ENCODE measurements at regions not wholly inside any gene's neighbourhood (a gene's known extent, or its start where the extent isn't known, plus 50 kb on each side); places are given as distances from the start of the nearest gene placed in this dataset.
"Not testable (repeated sequence)": the region's sequence is repeated elsewhere in the genome, so short reads cannot be mapped to it uniquely, and the experiment has no call there.

DNA sequence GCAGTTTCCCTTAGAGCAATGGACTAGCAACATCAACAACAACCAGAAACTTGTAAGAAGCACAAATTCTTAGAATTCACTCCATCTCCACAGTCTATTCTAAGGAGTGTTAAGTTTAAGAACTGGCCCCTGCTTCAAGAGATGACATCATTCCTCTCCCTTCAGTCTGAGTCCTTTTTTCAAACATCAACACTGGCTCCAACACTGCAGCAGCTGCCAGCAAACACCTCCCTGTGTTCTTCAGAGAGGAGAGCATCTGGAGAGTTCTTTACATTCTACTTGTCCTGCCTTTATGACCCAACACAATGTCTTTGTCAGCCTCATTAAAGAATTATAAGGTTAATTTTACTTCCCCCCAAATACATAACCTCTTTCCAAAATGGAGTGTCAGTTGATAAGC lies 122.3 kb downstream of the HNMT start:
- intact Hi-C loops (cut with DNase I), result no loop called here
- no peaks in the 10 kb centered on the region for H3K27me3 ChIP-seq (ENCODE audit: control insufficient read depth, insufficient read depth)
- H3K4me1 ChIP-seq (ENCODE audit: control insufficient read depth, insufficient read depth, low read length), result no peaks in the 10 kb centered on the region
- peak; percentile 63 to 86 for ATAC-seq
- DNase-seq, result peak in 2 of 3 donors; percentile 39 to 79
- H3K27ac ChIP-seq (ENCODE audit: low read length), result no peak overlapping the region
- no peaks in the 10 kb centered on the region for H3K9me3 ChIP-seq (ENCODE audit: control insufficient read depth, low read length)
- no peak overlapping the region for H3K4me3 ChIP-seq (ENCODE audit: low read length)

DNA sequence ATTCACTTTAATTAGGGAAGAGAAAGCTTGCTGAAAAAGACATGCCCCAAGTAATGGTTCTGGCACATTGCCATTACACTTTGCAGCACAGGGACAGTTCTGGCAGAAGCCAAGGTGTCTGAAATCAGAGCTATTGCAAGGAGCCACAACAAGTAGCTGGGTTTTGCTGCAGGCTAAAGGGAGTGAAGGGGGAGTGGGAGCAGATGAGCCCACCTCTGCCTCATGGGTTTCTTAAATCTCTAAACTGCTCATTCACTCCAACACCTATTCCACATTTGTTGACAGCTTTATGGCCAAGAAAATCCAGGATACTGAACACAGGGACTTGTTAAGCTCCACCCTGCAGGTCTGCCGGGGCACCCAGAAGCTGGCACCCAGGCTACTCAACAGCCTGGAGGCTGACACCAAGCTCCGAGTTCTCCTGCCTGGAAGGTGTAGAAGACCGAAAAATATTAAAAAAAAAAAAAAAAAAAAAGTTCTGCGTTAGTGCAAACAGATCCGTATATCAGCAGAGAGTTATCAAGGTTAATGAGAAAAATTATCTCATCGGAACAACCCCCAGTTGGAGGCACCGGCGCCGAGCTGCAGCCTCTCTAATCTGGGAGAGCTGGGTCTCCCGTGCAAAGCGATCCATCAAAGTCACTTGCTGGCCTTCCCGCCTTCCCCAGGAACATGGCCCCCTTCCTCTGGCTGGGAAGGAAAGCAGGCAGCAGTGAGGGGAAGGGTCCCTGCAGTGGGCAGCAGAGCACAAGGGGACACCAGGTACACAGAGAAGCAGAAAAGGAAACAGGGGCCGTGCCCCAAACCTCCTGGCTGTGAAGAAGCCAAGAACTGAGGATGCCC lies 123.7 kb downstream of the HNMT start:
- intact Hi-C loops (cut with DNase I), result no loop called here
- H3K27me3 ChIP-seq (ENCODE audit: control insufficient read depth, insufficient read depth), result no peaks in the 10 kb centered on the region
- 43% methylated on average over 13 of the region's 13 CpGs for WGBS
- no peak overlapping the region for H3K27ac ChIP-seq (ENCODE audit: low read length)
- DNase-seq (peak in 1 of 3 donors; percentile 51), ATAC-seq (peak in 1 of 2 donors; percentile 28)
- H3K4me3 ChIP-seq (ENCODE audit: low read length), result no peak overlapping the region
- no peaks in the 10 kb centered on the region for H3K4me1 ChIP-seq (ENCODE audit: control insufficient read depth, insufficient read depth, low read length)
- H3K9me3 ChIP-seq (ENCODE audit: control insufficient read depth, low read length), result no peaks in the 10 kb centered on the region

DNA sequence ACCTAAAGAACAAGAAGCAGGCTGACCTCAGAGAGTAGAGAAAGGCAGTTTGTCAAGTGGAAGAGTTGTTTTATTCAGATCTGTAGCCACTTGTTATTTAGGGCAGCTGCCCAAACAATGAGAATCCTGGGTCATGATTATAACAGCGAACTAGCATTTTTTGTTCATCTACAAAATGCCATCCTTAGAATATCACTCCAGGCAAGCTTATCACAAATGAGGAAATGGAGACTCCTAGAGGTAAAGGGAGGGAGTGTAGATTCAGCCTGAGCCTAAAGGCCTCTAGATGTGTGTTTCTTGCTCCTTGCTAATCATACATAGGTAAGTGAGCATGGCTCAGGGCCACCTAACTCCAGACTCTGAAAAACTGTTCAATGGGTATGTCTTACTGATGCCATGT lies 126.1 kb downstream of the HNMT start:
- 82% methylated on average over 1 of the region's 1 CpG for WGBS
- Histone ChIP-seq H3K9me3 (ENCODE audit: control insufficient read depth, low read length) (no peaks in the 10 kb centered on the region), H3K27me3 (ENCODE audit: control insufficient read depth, insufficient read depth) (no peaks in the 10 kb centered on the region), H3K4me1 (ENCODE audit: control insufficient read depth, insufficient read depth, low read length) (no peaks in the 10 kb centered on the region), H3K4me3 (ENCODE audit: low read length) (no peak overlapping the region), H3K27ac (ENCODE audit: low read length) (no peak overlapping the region)
- intact Hi-C loops (cut with DNase I), result loop anchor here in 3 of 4 donors (10.0 kb wide), 2 partner anchors 136 to 146 kb away; no protein-coding TSS in a partner anchor
- DNase-seq, result no peak
- ATAC-seq, result peak; percentile 51 to 60

DNA sequence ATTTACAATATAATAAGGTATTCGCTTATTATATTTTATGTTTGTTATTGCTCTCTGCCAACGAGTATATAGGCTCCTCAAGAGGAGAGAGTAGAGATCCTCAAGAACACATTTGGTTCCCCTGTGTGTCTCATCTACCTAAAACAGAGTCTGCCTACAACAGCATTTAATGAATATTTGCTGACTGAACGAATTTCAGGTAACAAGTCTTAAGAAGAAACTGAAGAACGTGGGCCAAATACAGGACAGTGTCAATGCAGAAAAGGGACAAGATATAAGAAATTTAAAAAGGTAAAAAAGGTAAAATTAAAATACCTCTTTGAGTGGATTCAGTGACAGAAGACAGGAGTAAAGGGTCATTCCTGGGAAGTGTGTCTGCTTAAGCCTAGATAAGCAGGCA lies 129.2 kb downstream of the HNMT start:
- intact Hi-C loops (cut with DNase I), result loop anchor here in 3 of 4 donors (10.0 kb wide), 2 partner anchors 139 to 149 kb away; no protein-coding TSS in a partner anchor

DNA sequence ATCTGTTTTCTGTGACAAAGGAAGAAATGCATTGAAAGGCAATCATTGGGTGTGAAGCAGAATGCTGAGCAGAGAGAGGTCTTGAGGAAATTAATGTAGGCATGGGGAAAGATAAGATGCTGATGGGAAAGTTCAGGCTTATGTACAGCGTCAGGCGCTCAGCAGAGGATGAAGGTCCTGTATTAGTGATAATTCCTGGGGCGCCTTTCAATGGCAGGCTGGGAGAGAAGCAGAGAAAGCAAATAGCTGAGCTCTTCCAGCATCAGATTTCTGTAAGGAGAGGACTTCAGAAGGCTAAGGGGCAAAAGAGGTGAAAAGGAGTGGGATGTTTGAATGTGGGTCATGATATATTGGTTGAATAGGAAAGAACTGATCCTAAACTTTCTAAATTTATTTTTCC lies 129.8 kb downstream of the HNMT start:
- intact Hi-C loops (cut with DNase I), result loop anchor here in 3 of 4 donors (10.0 kb wide), 2 partner anchors 139 to 149 kb away; no protein-coding TSS in a partner anchor
- Histone ChIP-seq H3K27me3 (ENCODE audit: control insufficient read depth, insufficient read depth) (no peaks in the 10 kb centered on the region), H3K4me3 (ENCODE audit: low read length) (no peak overlapping the region), H3K4me1 (ENCODE audit: control insufficient read depth, insufficient read depth, low read length) (no peaks in the 10 kb centered on the region), H3K9me3 (ENCODE audit: control insufficient read depth, low read length) (no peaks in the 10 kb centered on the region), H3K27ac (ENCODE audit: low read length) (no peak overlapping the region)
- WGBS, result 82% methylated on average over 3 of the region's 3 CpGs
- no peak for ATAC-seq
- DNase-seq, result no peak

More for the DNA sequence above, 129.2 kb downstream of the HNMT start:
- H3K27ac ChIP-seq (ENCODE audit: low read length), result no peak overlapping the region
- H3K4me3 ChIP-seq (ENCODE audit: low read length), result no peak overlapping the region
- no peaks in the 10 kb centered on the region for H3K4me1 ChIP-seq (ENCODE audit: control insufficient read depth, insufficient read depth, low read length)
- H3K9me3 ChIP-seq (ENCODE audit: control insufficient read depth, low read length), result no peaks in the 10 kb centered on the region
- WGBS, result 91% methylated on average over 4 of the region's 4 CpGs
- no peak for ATAC-seq
- no peak for DNase-seq
- H3K27me3 ChIP-seq (ENCODE audit: control insufficient read depth, insufficient read depth), result no peaks in the 10 kb centered on the region

DNA sequence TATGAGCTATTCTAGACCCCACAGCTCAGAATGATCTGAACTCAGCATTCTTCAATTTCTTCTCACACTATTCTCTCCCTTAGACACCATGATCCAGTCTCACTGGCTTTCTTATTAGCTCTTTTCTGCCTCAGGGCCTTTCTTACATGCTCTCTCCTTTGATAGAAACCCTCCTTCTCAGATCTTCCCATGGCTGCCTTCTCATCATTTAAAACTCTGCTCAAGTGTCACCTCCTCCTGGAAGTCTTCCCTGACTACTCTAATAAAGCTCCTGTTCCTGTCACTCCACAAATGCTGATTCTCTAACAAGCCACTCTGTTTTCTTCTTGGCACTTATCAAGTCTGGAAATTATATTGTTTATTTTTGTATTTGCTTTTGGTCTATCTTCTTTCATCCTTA lies 131.1 kb downstream of the HNMT start:
- intact Hi-C loops (cut with DNase I), result loop anchor here in 3 of 4 donors (10.0 kb wide), 2 partner anchors 141 to 151 kb away; no protein-coding TSS in a partner anchor
- H3K9me3 ChIP-seq (ENCODE audit: control insufficient read depth, low read length), result no peaks in the 10 kb centered on the region
- H3K27me3 ChIP-seq (ENCODE audit: control insufficient read depth, insufficient read depth), result no peaks in the 10 kb centered on the region

DNA sequence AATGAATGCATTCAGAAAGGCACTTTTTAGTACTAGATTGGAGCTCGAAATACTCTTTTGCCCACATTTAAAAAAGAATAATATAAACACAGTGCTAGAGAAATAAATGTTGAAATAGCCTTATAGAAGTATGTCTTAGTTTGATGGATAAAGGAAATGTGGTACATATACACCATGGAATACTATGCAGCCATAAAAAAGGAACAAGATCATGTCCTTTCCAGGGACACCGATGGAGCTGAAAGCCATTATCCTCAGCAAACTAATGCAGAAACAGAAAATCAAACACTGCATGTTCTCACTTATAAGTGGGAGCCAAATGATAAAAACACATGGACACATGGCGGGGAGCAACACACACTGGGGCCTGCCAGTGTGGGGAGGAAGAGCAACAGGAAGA lies 135.0 kb downstream of the HNMT start:
- H3K4me3 ChIP-seq (ENCODE audit: low read length); ATAC-seq; H3K27me3 ChIP-seq (ENCODE audit: control insufficient read depth, insufficient read depth); H3K9me3 ChIP-seq (ENCODE audit: control insufficient read depth, low read length); H3K27ac ChIP-seq (ENCODE audit: low read length); H3K4me1 ChIP-seq (ENCODE audit: control insufficient read depth, insufficient read depth, low read length); DNase-seq: not testable (repeated sequence)
- intact Hi-C loops (cut with DNase I), result loop anchor here in 3 of 4 donors (10.0 kb wide), 2 partner anchors 144 to 154 kb away; no protein-coding TSS in a partner anchor
- 97% methylated on average over 3 of the region's 3 CpGs for WGBS

More for the DNA sequence above, 131.1 kb downstream of the HNMT start:
- H3K4me1 ChIP-seq (ENCODE audit: control insufficient read depth, insufficient read depth, low read length), result no peaks in the 10 kb centered on the region
- ATAC-seq, result no peak
- no peak for DNase-seq
- H3K4me3 ChIP-seq (ENCODE audit: low read length), result no peak overlapping the region
- no peak overlapping the region for H3K27ac ChIP-seq (ENCODE audit: low read length)

DNA sequence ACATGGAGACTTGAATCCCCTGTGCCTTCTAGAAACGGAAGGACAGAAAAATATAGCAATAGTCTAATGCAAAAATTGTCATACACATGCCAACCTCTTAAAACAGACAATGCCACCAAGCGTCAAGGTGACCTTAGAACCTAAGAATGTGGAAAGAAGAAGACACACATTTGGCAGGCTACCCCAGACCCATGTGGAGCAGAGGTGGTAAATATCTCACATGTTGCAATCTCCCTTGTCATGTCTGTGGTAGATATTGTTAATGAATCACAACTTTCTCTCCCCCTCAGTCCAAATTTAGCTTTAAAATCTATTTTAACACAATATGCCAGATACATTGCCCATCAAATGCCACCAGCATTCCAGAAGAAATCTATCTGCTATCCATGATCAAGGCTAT lies 137.4 kb downstream of the HNMT start:
- Histone ChIP-seq H3K27ac (ENCODE audit: low read length) (no peak overlapping the region), H3K4me3 (ENCODE audit: low read length) (no peak overlapping the region), H3K27me3 (ENCODE audit: control insufficient read depth, insufficient read depth) (no peaks in the 10 kb centered on the region), H3K9me3 (ENCODE audit: control insufficient read depth, low read length) (no peaks in the 10 kb centered on the region), H3K4me1 (ENCODE audit: control insufficient read depth, insufficient read depth, low read length) (no peaks in the 10 kb centered on the region)
- ATAC-seq (no peak), DNase-seq (no peak)
- intact Hi-C loops (cut with DNase I), result no loop called here
- 55% methylated on average over 2 of the region's 2 CpGs for WGBS

DNA sequence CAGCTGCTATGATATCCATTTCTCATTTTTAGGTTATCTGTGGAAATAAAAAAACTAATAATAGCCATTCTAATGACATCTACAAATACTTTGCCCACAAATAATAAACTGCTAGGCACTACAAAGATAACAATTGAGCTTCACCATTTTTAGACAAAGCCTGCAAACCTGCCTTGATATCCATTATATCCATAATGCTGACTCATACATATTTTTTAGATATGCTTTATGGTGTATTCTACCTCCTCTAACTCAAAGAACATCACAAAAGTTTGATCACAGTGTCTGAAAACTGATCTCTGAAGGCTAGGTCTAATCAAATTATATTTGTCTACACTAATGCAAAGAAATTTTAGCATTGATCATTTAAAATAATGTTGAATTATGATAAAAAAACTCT lies 138.4 kb downstream of the HNMT start:
- intact Hi-C loops (cut with DNase I), result no loop called here
- H3K27ac ChIP-seq (ENCODE audit: low read length), result no peak overlapping the region

DNA sequence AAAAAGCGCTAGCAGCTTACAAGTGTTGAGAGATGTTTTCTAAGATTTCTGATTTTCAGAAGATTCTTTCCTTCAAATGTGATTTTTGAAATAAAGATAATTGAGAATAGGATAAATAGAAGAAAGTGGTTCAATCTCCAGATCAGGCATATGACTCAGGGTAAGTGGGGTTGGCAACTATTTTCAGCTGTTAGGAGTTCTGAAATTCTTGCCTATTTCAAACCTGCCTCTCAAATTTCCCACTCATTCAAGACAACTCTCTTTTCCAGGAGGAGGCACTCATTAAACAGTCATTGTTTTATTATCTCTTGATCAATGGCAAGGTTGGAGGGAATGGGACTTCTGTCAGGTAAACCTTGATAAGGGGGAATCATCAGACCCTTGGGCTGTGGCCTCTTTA lies 138.9 kb downstream of the HNMT start:
- Histone ChIP-seq H3K4me3 (ENCODE audit: low read length) (no peak overlapping the region), H3K9me3 (ENCODE audit: control insufficient read depth, low read length) (no peaks in the 10 kb centered on the region), H3K27me3 (ENCODE audit: control insufficient read depth, insufficient read depth) (no peaks in the 10 kb centered on the region), H3K27ac (ENCODE audit: low read length) (no peak overlapping the region), H3K4me1 (ENCODE audit: control insufficient read depth, insufficient read depth, low read length) (no peaks in the 10 kb centered on the region)
- intact Hi-C loops (cut with DNase I), result no loop called here
- 99% methylated on average over 1 of the region's 1 CpG for WGBS
- no peak for DNase-seq
- ATAC-seq, result no peak

More for the DNA sequence above, 138.4 kb downstream of the HNMT start:
- H3K4me1 ChIP-seq (ENCODE audit: control insufficient read depth, insufficient read depth, low read length), result no peaks in the 10 kb centered on the region
- H3K4me3 ChIP-seq (ENCODE audit: low read length), result no peak overlapping the region
- DNase-seq (no peak), ATAC-seq (no peak)
- H3K27me3 ChIP-seq (ENCODE audit: control insufficient read depth, insufficient read depth), result no peaks in the 10 kb centered on the region
- H3K9me3 ChIP-seq (ENCODE audit: control insufficient read depth, low read length), result no peaks in the 10 kb centered on the region

DNA sequence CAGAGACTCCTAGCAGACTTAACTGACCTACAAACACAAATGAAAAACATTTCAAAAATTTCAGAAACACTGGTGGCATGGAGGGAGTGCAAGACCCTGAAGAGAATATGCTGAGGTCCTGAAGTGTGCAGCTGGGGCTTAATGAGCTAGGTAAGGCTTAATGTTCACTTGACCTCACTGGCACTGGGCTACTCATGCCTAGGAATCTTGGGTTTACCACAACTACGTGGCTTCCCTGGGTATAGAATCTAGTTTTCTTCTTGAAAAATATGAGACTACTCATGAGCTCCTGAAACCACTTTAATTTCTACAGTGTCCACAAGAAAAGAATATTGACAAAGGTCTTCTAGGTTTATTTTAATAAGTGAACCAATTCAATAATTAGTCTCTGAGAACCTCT lies 139.8 kb downstream of the HNMT start:
- H3K4me1 ChIP-seq (ENCODE audit: control insufficient read depth, insufficient read depth, low read length), result no peaks in the 10 kb centered on the region
- no peaks in the 10 kb centered on the region for H3K27me3 ChIP-seq (ENCODE audit: control insufficient read depth, insufficient read depth)
- intact Hi-C loops (cut with DNase I), result no loop called here
- DNase-seq (no peak), ATAC-seq (no peak)
- no peak overlapping the region for H3K4me3 ChIP-seq (ENCODE audit: low read length)
- H3K27ac ChIP-seq (ENCODE audit: low read length), result no peak overlapping the region
- no peaks in the 10 kb centered on the region for H3K9me3 ChIP-seq (ENCODE audit: control insufficient read depth, low read length)
- WGBS, result 93% methylated on average over 1 of the region's 1 CpG

All from right cardiac atrium (tissue), 5 donors.